Osteoblast (primary cell): ENCODE measurements at regions not wholly inside any gene's neighbourhood (a gene's known extent, or its start where the extent isn't known, plus 50 kb on each side); places are given as distances from the start of the nearest gene placed in this dataset.

ENCODE experiments used
- DNase-seq: peaks from one replicate; pipeline ENCODE4 v3.0.0; 2011; ENCODE audit warnings: low spot score, mixed read lengths; ENCODE audit not compliant: insufficient read length; ENCODE audit errors: missing footprints
- H2AFZ ChIP-seq: 2 replicates; pipeline ENCODE4 v1.6.0; 2011; ENCODE audit warnings: mild to moderate bottlenecking, low read length
- H3K27ac ChIP-seq: 2 replicates; pipeline ENCODE4 v1.5.1; 2011; ENCODE audit warnings: mild to moderate bottlenecking, low read depth, low read length, moderate library complexity
- H3K27me3 ChIP-seq: 2 replicates; pipeline ENCODE4 v1.6.0; 2012; ENCODE audit warnings: mild to moderate bottlenecking, control low read depth, inconsistent platforms, low read length, moderate library complexity; ENCODE audit not compliant: insufficient read depth
- H3K36me3 ChIP-seq: 2 replicates; pipeline ENCODE4 v1.5.1; 2011; ENCODE audit warnings: mild to moderate bottlenecking, low read length, control low read depth, moderate library complexity; ENCODE audit not compliant: insufficient read depth
- H3K4me1 ChIP-seq: 2 replicates; pipeline ENCODE4 v1.5.1; 2011; ENCODE audit warnings: mild to moderate bottlenecking, low read length, control low read depth, moderate library complexity; ENCODE audit not compliant: insufficient read depth
- H3K4me2 ChIP-seq: 2 replicates; pipeline ENCODE4 v1.6.0; 2011; ENCODE audit warnings: mild to moderate bottlenecking, low read length; ENCODE audit not compliant: insufficient read depth
- H3K4me3 ChIP-seq: fragments of 200-600 bp; sonication (generic); 3 replicates; pipeline ENCODE4 v1.5.1; 2012; ENCODE audit warnings: mild to moderate bottlenecking, low read length, inconsistent platforms; ENCODE audit not compliant: insufficient read depth
- H3K79me2 ChIP-seq: 2 replicates; pipeline ENCODE4 v1.6.0; 2012; ENCODE audit warnings: mild to moderate bottlenecking, low read length, control low read depth, inconsistent platforms; ENCODE audit not compliant: insufficient read depth
- H3K9me3 ChIP-seq: 2 replicates; pipeline ENCODE4 v1.5.1; 2011; ENCODE audit warnings: low read depth, low read length, control low read depth
- H4K20me1 ChIP-seq: 2 replicates; pipeline ENCODE4 v1.6.0; 2012; ENCODE audit warnings: mild to moderate bottlenecking, low read length, control low read depth; ENCODE audit not compliant: insufficient read depth
- CTCF ChIP-seq: IDR thresholded peaks from 2 replicates; pipeline ENCODE4 v1.5.1; 2011; ENCODE audit warnings: mild to moderate bottlenecking, low read depth, low read length, moderate library complexity; ENCODE audit errors: extremely low read depth

GRCh38 chr16:79982862-79983261, 382.3 kb upstream of the MAF start:
- H3K4me2 ChIP-seq: no peak overlapping the region
- no peaks in the 10 kb centered on the region for H3K79me2 ChIP-seq
- H2AFZ ChIP-seq: no peak overlapping the region
- H3K4me3 ChIP-seq: no peak overlapping the region
- H3K9me3 ChIP-seq: no peaks in the 10 kb centered on the region
- H3K27me3 ChIP-seq: no peaks in the 10 kb centered on the region
- TF ChIP-seq CTCF: no peak
- no peak overlapping the region for H3K27ac ChIP-seq
- H4K20me1 ChIP-seq: no peaks in the 10 kb centered on the region
- DNase-seq: no peak
- no peaks in the 10 kb centered on the region for H3K36me3 ChIP-seq
- H3K4me1 ChIP-seq: no peaks in the 10 kb centered on the region

- no peaks in the 10 kb centered on the region for H4K20me1 ChIP-seq
- no peaks in the 10 kb centered on the region for H3K9me3 ChIP-seq
- H3K79me2 ChIP-seq: no peaks in the 10 kb centered on the region
- H3K4me3 ChIP-seq: no peak overlapping the region
- no peak overlapping the region for H3K4me2 ChIP-seq
- no peak for DNase-seq
- H2AFZ ChIP-seq: no peak overlapping the region
- no peak overlapping the region for H3K27ac ChIP-seq
- no peaks in the 10 kb centered on the region for H3K27me3 ChIP-seq
- no peaks in the 10 kb centered on the region for H3K4me1 ChIP-seq
- H3K36me3 ChIP-seq: no peaks in the 10 kb centered on the region
- no peak for TF ChIP-seq CTCF
Measured at GRCh38 chr16:79982361-79982760, 381.8 kb upstream of the MAF start.

GRCh38 chr16:79981814-79982213, 381.3 kb upstream of the MAF start:
- Histone ChIP-seq H3K36me3 (no peaks in the 10 kb centered on the region), H3K9me3 (no peaks in the 10 kb centered on the region), H3K27me3 (no peaks in the 10 kb centered on the region), H3K79me2 (no peaks in the 10 kb centered on the region), H3K4me1 (no peaks in the 10 kb centered on the region), H3K4me2 (no peak overlapping the region), H3K4me3 (no peak overlapping the region), H4K20me1 (no peaks in the 10 kb centered on the region), H3K27ac (no peak overlapping the region), H2AFZ (no peak overlapping the region)
- DNase-seq: no peak
- no peak for TF ChIP-seq CTCF

GRCh38 chr16:79980650-79981521, 380.3 kb upstream of the MAF start:
- Histone ChIP-seq H2AFZ (no peak overlapping the region), H3K4me2 (no peak overlapping the region), H3K4me1 (no peaks in the 10 kb centered on the region), H3K27me3 (no peaks in the 10 kb centered on the region), H3K79me2 (no peaks in the 10 kb centered on the region), H4K20me1 (no peaks in the 10 kb centered on the region), H3K36me3 (no peaks in the 10 kb centered on the region), H3K27ac (no peak overlapping the region), H3K9me3 (no peaks in the 10 kb centered on the region), H3K4me3 (no peak overlapping the region)
- no peak for DNase-seq
- TF ChIP-seq CTCF: no peak
